CD8-positive, alpha-beta memory T cell (primary cell): ENCODE measurements at regions not wholly inside any gene's neighbourhood (a gene's known extent, or its start where the extent isn't known, plus 50 kb on each side); places are given as distances from the start of the nearest gene placed in this dataset.

Source experiments
- CTCF ChIA-PET: fragments of 350-600 bp; sonication (Branson Sonifier 250); formaldehyde crosslinking; loops from one replicate; lab custom pipeline; 2021; ENCODE audit warnings: antibody characterized with exemption; lab: Charles Lee
- POLR2A ChIA-PET: fragments of 350-600 bp; sonication (Branson Sonifier 250); formaldehyde crosslinking; loops from one replicate; lab custom pipeline; 2021; ENCODE audit warnings: antibody characterized with exemption; lab: Charles Lee
- DNase-seq, 5 donors: peaks; one replicate each; pipeline versions ENCODE4 v3.0.0 to v3.0.0-alpha.2; 2020 to 2022; ENCODE audit warnings: mixed read lengths in 1 of 5
- H3K27ac ChIP-seq: one replicate; pipeline ENCODE4 v1.7.0; 2013; ENCODE audit warnings: low read depth, mild to moderate bottlenecking, low read length, moderate library complexity
- H3K27me3 ChIP-seq: 2 replicates; pipeline ENCODE4 v1.7.0; 2013; ENCODE audit warnings: low read length, mild to moderate bottlenecking; ENCODE audit not compliant: insufficient read depth, poor library complexity, severe bottlenecking
- H3K36me3 ChIP-seq: 2 replicates; pipeline ENCODE4 v1.7.0; 2013; ENCODE audit warnings: mild to moderate bottlenecking, low read length, moderate library complexity; ENCODE audit not compliant: insufficient read depth
- H3K4me1 ChIP-seq: 2 replicates; pipeline ENCODE4 v1.7.0; 2013; ENCODE audit warnings: mild to moderate bottlenecking, low read length, moderate library complexity; ENCODE audit not compliant: insufficient read depth
- H3K4me3 ChIP-seq: 2 replicates; pipeline ENCODE4 v1.7.0; 2013; ENCODE audit warnings: mild to moderate bottlenecking, low read length
- H3K9me3 ChIP-seq: 2 replicates; pipeline ENCODE4 v1.7.0; 2013; ENCODE audit warnings: mild to moderate bottlenecking, low read length
- H3K27ac Mint-ChIP-seq, 8 donors: one replicate each; pipeline ENCODE4 v1.8.0; 2020 to 2021; ENCODE audit warnings: mixed read lengths in 8 of 8, mild to moderate bottlenecking in 6 of 8, inconsistent platforms in 3 of 8, moderate library complexity in 3 of 8
- H3K27me3 Mint-ChIP-seq, 2 donors: one replicate each; pipeline ENCODE4 v1.8.0; 2020 to 2021; ENCODE audit warnings: mixed read lengths in 2 of 2, mild to moderate bottlenecking in 1 of 2, moderate library complexity in 1 of 2
- H3K36me3 Mint-ChIP-seq, 3 donors: one replicate each; pipeline ENCODE4 v1.8.0; 2020 to 2021; ENCODE audit warnings: mixed read lengths in 3 of 3, inconsistent platforms in 1 of 3, mild to moderate bottlenecking in 1 of 3
- H3K4me1 Mint-ChIP-seq, 3 donors: one replicate each; pipeline ENCODE4 v1.8.0; 2020 to 2021; ENCODE audit warnings: mixed read lengths in 3 of 3, inconsistent platforms in 1 of 3, mild to moderate bottlenecking in 1 of 3
- H3K4me3 Mint-ChIP-seq, 7 donors: one replicate each; pipeline ENCODE4 v1.8.0; 2020 to 2021; ENCODE audit warnings: mixed read lengths in 7 of 7, mild to moderate bottlenecking in 6 of 7, moderate library complexity in 4 of 7, inconsistent platforms in 2 of 7
- H3K9me3 Mint-ChIP-seq, 5 donors: one replicate each; pipeline ENCODE4 v1.8.0; 2020 to 2022; ENCODE audit warnings: mixed read lengths in 5 of 5, mild to moderate bottlenecking in 3 of 5, moderate library complexity in 2 of 5, inconsistent platforms in 1 of 5

GRCh38 chr21:23531444-23531843 is 2075.8 kb downstream of the MRPL39 start:
- H3K9me3 Mint-ChIP-seq, result peaks cover 0 to 33% (median 2%) of the 10 kb centered on the region in 5 donors
- no peaks in the 10 kb centered on the region for H3K36me3 Mint-ChIP-seq
- ChIA-PET POLR2A (no interaction called here), CTCF (no interaction called here)
- Histone ChIP-seq H3K27ac (no peak overlapping the region), H3K4me3 (no peak overlapping the region), H3K9me3 (no peaks in the 10 kb centered on the region), H3K4me1 (no peaks in the 10 kb centered on the region), H3K27me3 (no peaks in the 10 kb centered on the region), H3K36me3 (no peaks in the 10 kb centered on the region)
- no peak overlapping the region for H3K4me3 Mint-ChIP-seq
- no peak overlapping the region for H3K27ac Mint-ChIP-seq
- no peaks in the 10 kb centered on the region for H3K4me1 Mint-ChIP-seq
- peaks cover 0 to 1% of the 10 kb centered on the region in 2 donors for H3K27me3 Mint-ChIP-seq
- DNase-seq, result no peak

- H3K9me3 ChIP-seq, result no peaks in the 10 kb centered on the region
- CTCF ChIA-PET, result no interaction called here
- DNase-seq, result no peak
- H3K27me3 ChIP-seq, result no peaks in the 10 kb centered on the region
- H3K36me3 ChIP-seq, result no peaks in the 10 kb centered on the region
- H3K4me1 ChIP-seq, result no peaks in the 10 kb centered on the region
- Mint-ChIP-seq H3K4me1 (no peaks in the 10 kb centered on the region), H3K27ac (no peak overlapping the region), H3K36me3 (no peaks in the 10 kb centered on the region), H3K27me3 (peaks cover 0 to 1% of the 10 kb centered on the region in 2 donors), H3K4me3 (no peak overlapping the region), H3K9me3 (peaks cover 0 to 22% (median 0%) of the 10 kb centered on the region in 5 donors)
- no peak overlapping the region for H3K4me3 ChIP-seq
- H3K27ac ChIP-seq, result no peak overlapping the region
- POLR2A ChIA-PET, result no interaction called here
Measured at GRCh38 chr21:23524685-23525084, 2082.6 kb downstream of the MRPL39 start.

GRCh38 chr21:23522751-23523150 is 2084.5 kb downstream of the MRPL39 start:
- ChIA-PET POLR2A (no interaction called here), CTCF (no interaction called here)
- H3K27me3 ChIP-seq, result no peaks in the 10 kb centered on the region
- H3K4me3 Mint-ChIP-seq, result no peak overlapping the region
- no peaks in the 10 kb centered on the region for H3K36me3 Mint-ChIP-seq
- H3K27me3 Mint-ChIP-seq, result no peaks in the 10 kb centered on the region
- H3K9me3 Mint-ChIP-seq, result peaks cover 0 to 12% (median 2%) of the 10 kb centered on the region in 5 donors
- no peak overlapping the region for H3K27ac ChIP-seq
- no peaks in the 10 kb centered on the region for H3K4me1 ChIP-seq
- H3K9me3 ChIP-seq, result no peaks in the 10 kb centered on the region
- no peak overlapping the region for H3K4me3 ChIP-seq
- H3K27ac Mint-ChIP-seq, result no peak overlapping the region
- H3K4me1 Mint-ChIP-seq, result no peaks in the 10 kb centered on the region
- H3K36me3 ChIP-seq, result no peaks in the 10 kb centered on the region
- DNase-seq, result no peak

GRCh38 chr21:23507501-23507900 is 2099.8 kb downstream of the MRPL39 start:
- ChIA-PET POLR2A (no interaction called here), CTCF (no interaction called here)
- H3K4me3 Mint-ChIP-seq, result no peak overlapping the region
- no peak for DNase-seq
- H3K36me3 ChIP-seq, result no peaks in the 10 kb centered on the region
- no peaks in the 10 kb centered on the region for H3K36me3 Mint-ChIP-seq
- peaks cover 0 to 9% (median 0%) of the 10 kb centered on the region in 5 donors for H3K9me3 Mint-ChIP-seq
- no peaks in the 10 kb centered on the region for H3K27me3 ChIP-seq
- no peak overlapping the region for H3K4me3 ChIP-seq
- no peaks in the 10 kb centered on the region for H3K27me3 Mint-ChIP-seq
- H3K4me1 ChIP-seq, result no peaks in the 10 kb centered on the region
- no peak overlapping the region for H3K27ac ChIP-seq
- no peaks in the 10 kb centered on the region for H3K9me3 ChIP-seq
- H3K27ac Mint-ChIP-seq, result no peak overlapping the region
- H3K4me1 Mint-ChIP-seq, result no peaks in the 10 kb centered on the region

- no peak overlapping the region for H3K27ac Mint-ChIP-seq
- no peaks in the 10 kb centered on the region for H3K27me3 ChIP-seq
- H3K36me3 Mint-ChIP-seq, result no peaks in the 10 kb centered on the region
- no peaks in the 10 kb centered on the region for H3K9me3 ChIP-seq
- ChIA-PET CTCF (no interaction called here), POLR2A (no interaction called here)
- no peaks in the 10 kb centered on the region for H3K27me3 Mint-ChIP-seq
- H3K9me3 Mint-ChIP-seq, result peaks cover 3 to 14% (median 5%) of the 10 kb centered on the region in 5 donors
- H3K4me1 ChIP-seq, result no peaks in the 10 kb centered on the region
- H3K4me3 Mint-ChIP-seq, result no peak overlapping the region
- H3K27ac ChIP-seq, result no peak overlapping the region
- no peaks in the 10 kb centered on the region for H3K36me3 ChIP-seq
- no peaks in the 10 kb centered on the region for H3K4me1 Mint-ChIP-seq
- no peak for DNase-seq
- no peak overlapping the region for H3K4me3 ChIP-seq
Measured at GRCh38 chr21:23496729-23497128, 2110.6 kb downstream of the MRPL39 start.

GRCh38 chr21:23488245-23488644 is 2119.0 kb downstream of the MRPL39 start:
- H3K9me3 Mint-ChIP-seq, result peaks cover 2 to 31% (median 3%) of the 10 kb centered on the region in 5 donors
- no peaks in the 10 kb centered on the region for H3K4me1 Mint-ChIP-seq
- H3K27me3 Mint-ChIP-seq, result no peaks in the 10 kb centered on the region
- Histone ChIP-seq H3K27ac (no peak overlapping the region), H3K36me3 (no peaks in the 10 kb centered on the region), H3K4me3 (no peak overlapping the region), H3K4me1 (no peaks in the 10 kb centered on the region), H3K9me3 (no peaks in the 10 kb centered on the region), H3K27me3 (no peaks in the 10 kb centered on the region)
- CTCF ChIA-PET, result no interaction called here
- no peak overlapping the region for H3K27ac Mint-ChIP-seq
- POLR2A ChIA-PET, result no interaction called here
- H3K36me3 Mint-ChIP-seq, result no peaks in the 10 kb centered on the region
- no peak overlapping the region for H3K4me3 Mint-ChIP-seq
- DNase-seq, result no peak

- no peak overlapping the region for H3K27ac ChIP-seq
- no peak overlapping the region for H3K27ac Mint-ChIP-seq
- no peaks in the 10 kb centered on the region for H3K36me3 ChIP-seq
- H3K9me3 Mint-ChIP-seq, result peaks cover 0 to 20% (median 2%) of the 10 kb centered on the region in 5 donors
- H3K4me1 Mint-ChIP-seq, result no peaks in the 10 kb centered on the region
- H3K9me3 ChIP-seq, result no peaks in the 10 kb centered on the region
- no peaks in the 10 kb centered on the region for H3K27me3 Mint-ChIP-seq
- no peak overlapping the region for H3K4me3 ChIP-seq
- H3K4me3 Mint-ChIP-seq, result no peak overlapping the region
- H3K36me3 Mint-ChIP-seq, result no peaks in the 10 kb centered on the region
- POLR2A ChIA-PET, result no interaction called here
- H3K4me1 ChIP-seq, result no peaks in the 10 kb centered on the region
- DNase-seq, result no peak
- CTCF ChIA-PET, result no interaction called here
- H3K27me3 ChIP-seq, result no peaks in the 10 kb centered on the region
Measured at GRCh38 chr21:23480591-23481270, 2126.6 kb downstream of the MRPL39 start.

GRCh38 chr21:23478381-23478780 is 2128.9 kb downstream of the MRPL39 start:
- POLR2A ChIA-PET, result no interaction called here
- H3K4me1 Mint-ChIP-seq, result no peaks in the 10 kb centered on the region
- no peak overlapping the region for H3K4me3 Mint-ChIP-seq
- CTCF ChIA-PET, result no interaction called here
- H3K36me3 Mint-ChIP-seq, result no peaks in the 10 kb centered on the region
- H3K27me3 Mint-ChIP-seq, result no peaks in the 10 kb centered on the region
- Histone ChIP-seq H3K36me3 (no peaks in the 10 kb centered on the region), H3K9me3 (no peaks in the 10 kb centered on the region), H3K4me1 (no peaks in the 10 kb centered on the region), H3K27ac (no peak overlapping the region), H3K4me3 (no peak overlapping the region), H3K27me3 (no peaks in the 10 kb centered on the region)
- no peak for DNase-seq
- H3K27ac Mint-ChIP-seq, result no peak overlapping the region
- peaks cover 0 to 21% (median 2%) of the 10 kb centered on the region in 5 donors for H3K9me3 Mint-ChIP-seq
